GM21423 (cell line): ENCODE measurements at regions not wholly inside any gene's neighbourhood (a gene's known extent, or its start where the extent isn't known, plus 50 kb on each side); places are given as distances from the start of the nearest gene placed in this dataset.

Source experiments
- ATAC-seq: cut with Tn5 transposase; IDR thresholded peaks from one replicate; pipeline ENCODE4 v1.9.1; 2021; ENCODE audit warnings: mild to moderate bottlenecking, moderate library complexity; ENCODE audit not compliant: unreplicated experiment

DNA sequence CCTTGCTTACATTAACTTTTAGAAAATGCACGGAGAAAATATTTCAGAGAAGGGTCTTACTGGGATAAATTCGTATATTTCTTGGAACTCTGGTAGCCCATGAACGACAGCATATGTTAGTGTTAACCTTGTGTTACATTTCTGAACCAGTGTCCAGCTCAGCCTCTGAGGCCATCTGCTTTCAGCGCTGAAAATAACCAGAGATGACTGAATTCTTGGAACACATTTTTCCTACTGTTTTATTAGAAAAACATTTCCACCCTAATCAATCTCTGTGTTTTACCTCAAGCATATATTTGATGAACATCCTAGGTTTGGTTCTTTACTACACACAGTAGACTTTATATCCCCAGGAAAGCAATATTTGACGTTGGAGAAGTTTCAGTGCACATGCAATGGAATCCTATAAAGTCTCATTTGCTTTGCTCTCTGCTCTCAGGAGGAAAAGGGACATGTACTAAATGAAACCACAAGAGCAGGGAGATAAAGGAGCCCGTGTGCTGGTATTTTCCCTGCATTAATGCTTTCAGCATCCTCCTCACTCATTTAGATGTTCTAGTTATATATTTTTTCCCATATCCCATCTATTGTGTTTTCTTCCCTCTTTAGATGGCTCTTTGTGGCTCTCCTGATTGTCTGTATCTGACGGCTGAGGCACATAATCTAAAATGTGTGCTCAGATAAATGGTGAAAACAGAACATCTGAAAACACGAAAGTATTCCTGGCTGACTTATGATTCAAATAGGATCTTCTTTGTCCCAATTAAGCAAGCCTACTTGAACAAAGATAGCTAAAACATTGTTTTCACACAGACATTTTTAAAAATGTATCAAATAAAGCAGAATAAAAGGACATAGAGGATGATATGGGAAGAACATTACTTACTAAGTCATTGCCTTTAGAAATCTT lies 151.7 kb upstream of the KCNMB2 start:
- no peak for ATAC-seq

DNA sequence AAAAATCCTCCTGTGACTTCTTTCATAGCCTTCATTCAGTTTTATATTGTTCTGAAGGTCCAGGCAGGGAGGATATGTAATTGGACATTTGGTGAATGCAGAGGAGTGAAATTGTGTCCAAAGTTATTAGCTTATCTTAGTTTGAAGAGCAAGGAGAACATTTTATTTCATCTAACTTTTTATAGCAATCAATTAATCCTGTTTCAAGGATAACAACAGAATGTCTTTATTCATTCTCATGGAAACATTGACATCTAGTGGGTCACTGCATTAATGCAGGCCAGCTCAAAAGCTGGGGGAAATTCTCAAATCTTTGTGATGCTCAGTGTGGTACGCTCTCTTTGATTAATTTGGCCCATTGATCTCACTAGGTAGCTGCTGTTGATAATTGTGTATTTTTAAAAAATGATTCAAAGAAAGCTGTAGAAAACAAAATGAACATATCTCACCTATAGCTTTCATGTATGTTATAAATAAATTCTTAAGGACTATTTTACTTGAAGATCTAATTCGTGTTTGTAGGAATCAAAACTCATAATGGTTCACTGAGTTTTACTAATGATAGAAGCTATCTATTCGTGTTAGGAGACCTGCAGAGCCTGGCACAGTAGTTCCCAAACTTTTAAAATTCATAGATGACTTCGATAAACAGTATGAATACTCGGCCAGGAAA lies 150.8 kb upstream of the KCNMB2 start:
- ATAC-seq = no peak

GRCh38 chr3:178386401-178386800 lies 149.8 kb upstream of the KCNMB2 start:
- no peak for ATAC-seq

- no peak for ATAC-seq
These were observed 149.4 kb upstream of the KCNMB2 start for GRCh38 chr3:178386880-178387279.

DNA sequence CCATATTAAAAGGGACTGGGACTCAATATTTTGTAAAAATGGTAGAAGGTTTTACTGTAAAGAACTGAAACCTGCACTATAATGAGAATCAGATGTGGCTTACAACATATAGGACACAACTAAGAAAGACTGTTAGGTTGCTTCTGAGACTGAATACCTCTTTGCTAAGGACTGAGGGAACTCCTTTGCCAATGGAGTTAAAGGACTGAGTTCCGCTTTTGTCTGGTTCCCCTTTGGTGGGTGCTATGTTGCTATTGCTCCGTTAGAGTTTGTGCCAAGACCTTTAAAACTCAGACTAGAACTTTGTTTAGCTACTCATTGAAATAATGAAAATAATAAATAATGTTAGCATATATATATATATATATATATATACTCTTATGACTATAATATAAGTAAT lies 147.8 kb upstream of the KCNMB2 start:
- ATAC-seq = no peak

GRCh38 chr3:178389258-178389657 lies 147.0 kb upstream of the KCNMB2 start:
- no peak for ATAC-seq

- no peak for ATAC-seq
These were observed 143.7 kb upstream of the KCNMB2 start for GRCh38 chr3:178392511-178392926.

DNA sequence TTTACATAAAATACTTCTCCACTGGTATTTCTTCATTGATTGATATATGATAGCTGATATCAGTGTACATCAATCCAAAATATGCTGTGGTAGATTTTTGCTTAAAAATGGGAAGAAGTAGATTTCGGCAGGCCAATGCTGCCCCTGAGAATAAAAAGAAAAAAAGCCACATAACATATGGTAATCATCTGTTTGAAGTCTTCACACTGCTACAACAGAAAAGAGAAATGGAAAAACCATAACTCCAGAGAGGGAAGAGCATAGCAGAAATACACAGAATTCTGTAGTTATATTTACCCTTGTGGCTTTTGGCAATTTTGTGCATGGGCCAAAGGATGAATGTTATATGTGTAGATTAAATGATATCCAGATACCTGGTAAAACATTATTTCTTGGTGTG lies 143.1 kb upstream of the KCNMB2 start:
- no peak for ATAC-seq

GRCh38 chr3:178393824-178394223 lies 142.4 kb upstream of the KCNMB2 start:
- ATAC-seq = no peak

GRCh38 chr3:178396318-178396717 lies 139.9 kb upstream of the KCNMB2 start:
- no peak for ATAC-seq

GRCh38 chr3:178397202-178397601 lies 139.0 kb upstream of the KCNMB2 start:
- no peak for ATAC-seq

GRCh38 chr3:178397836-178398235 lies 138.4 kb upstream of the KCNMB2 start:
- no peak for ATAC-seq

GRCh38 chr3:178404961-178405360 lies 131.3 kb upstream of the KCNMB2 start:
- no peak for ATAC-seq

DNA sequence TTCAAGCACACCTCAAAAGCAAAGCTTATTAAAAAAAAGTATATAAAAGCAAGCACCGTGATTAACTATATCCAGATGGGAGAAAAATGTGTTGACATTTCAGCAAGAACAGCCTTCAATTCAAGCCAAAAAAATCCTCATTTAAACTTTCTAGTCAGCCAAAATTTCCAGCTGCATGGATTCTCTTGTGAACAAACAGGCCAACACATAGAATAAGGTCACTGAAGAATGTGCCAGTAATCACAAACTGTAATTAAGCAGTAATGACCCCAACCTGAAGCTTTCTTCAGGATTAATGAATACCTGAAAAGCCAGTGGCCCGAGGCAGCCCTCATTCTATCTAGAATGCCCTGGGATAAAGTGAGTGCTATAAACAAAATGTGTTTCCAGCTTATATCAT lies 130.7 kb upstream of the KCNMB2 start:
- no peak for ATAC-seq

DNA sequence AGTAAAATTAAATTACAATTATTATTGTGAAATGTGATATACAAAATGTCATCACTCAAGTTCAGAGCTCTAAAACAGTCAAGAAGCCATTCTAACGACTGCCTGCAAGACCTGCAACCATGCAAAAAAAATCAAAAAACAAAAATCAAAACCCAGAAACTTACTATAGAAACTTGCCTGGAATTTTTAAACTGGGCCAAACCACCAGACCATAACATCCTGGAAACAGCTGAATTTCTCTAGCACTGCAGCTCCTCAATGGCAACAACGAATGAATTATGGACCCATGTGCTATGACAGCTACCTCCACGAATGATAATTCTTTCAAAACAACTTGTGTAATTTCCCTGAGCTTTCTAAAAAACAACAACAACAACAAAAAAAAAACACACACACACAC lies 130.0 kb upstream of the KCNMB2 start:
- no peak for ATAC-seq

GRCh38 chr3:178415384-178415783 lies 120.9 kb upstream of the KCNMB2 start:
- ATAC-seq = no peak

- no peak for ATAC-seq
These were observed 118.5 kb upstream of the KCNMB2 start for GRCh38 chr3:178417736-178418135.

GRCh38 chr3:178419071-178419470 lies 117.2 kb upstream of the KCNMB2 start:
- ATAC-seq = no peak

GRCh38 chr3:178420033-178420432 lies 116.2 kb upstream of the KCNMB2 start:
- ATAC-seq = no peak

DNA sequence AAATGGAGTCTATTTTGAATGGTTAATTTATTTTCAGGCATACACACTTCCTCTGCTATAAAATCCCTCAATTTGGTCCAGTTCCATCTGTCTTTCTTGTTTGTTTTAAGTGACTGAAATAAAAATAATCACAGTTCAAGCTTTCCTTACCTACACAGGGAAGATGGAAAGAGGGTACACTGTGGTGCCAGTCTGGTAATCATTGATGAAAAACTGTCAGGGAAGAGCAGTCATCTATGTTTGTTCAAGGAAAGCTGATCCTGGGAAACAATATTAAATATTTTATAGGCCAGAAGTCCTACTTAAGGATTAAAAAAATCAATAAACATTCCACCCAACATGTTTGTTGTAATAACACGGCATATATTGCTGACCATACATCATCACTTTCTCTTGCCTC lies 115.2 kb upstream of the KCNMB2 start:
- ATAC-seq = no peak

GRCh38 chr3:178422406-178422805 lies 113.8 kb upstream of the KCNMB2 start:
- ATAC-seq = no peak

DNA sequence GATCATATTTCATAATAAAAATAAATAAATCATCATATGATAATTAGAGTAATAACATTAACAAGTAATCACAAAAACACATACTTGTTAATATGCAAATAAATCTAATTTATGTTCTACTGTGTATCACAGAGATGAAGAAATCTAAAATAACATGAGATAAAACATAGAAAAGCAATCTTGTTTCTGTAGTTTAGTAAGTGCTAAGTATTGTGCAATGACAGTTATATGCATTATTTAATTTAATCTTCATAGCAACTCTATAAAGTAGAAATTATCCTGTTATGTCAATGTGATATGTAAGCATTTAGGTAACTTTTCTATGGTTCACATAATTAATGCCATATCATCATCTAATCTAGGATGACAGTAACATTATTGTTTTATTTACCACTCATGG lies 108.2 kb upstream of the KCNMB2 start:
- ATAC-seq = no peak
